H1 (cell line): ENCODE measurements at regions not wholly inside any gene's neighbourhood (a gene's known extent, or its start where the extent isn't known, plus 50 kb on each side); places are given as distances from the start of the nearest gene placed in this dataset.

Source experiments
- CHD7 ChIP-seq: fragments of 300-600 bp; sonication (generic); IDR thresholded peaks from 2 replicates; pipeline ENCODE4 v1.7.1; 2012; ENCODE audit warnings: low read length, moderate library complexity, mild to moderate bottlenecking, inconsistent platforms; ENCODE audit not compliant: insufficient replicate concordance
- CTBP2 ChIP-seq: IDR thresholded peaks from 2 replicates; pipeline ENCODE4 v1.7.0; 2011; ENCODE audit warnings: borderline replicate concordance, mild to moderate bottlenecking, moderate library complexity, mixed read lengths, low read length; ENCODE audit not compliant: insufficient read depth, insufficient read length
- CTCF ChIP-seq, 3 experiments: IDR thresholded peaks; 1 replicate in 2 of 3; 2 replicates in 1 of 3; pipeline versions ENCODE4 v1.5.1 to v1.6.1; 2011; ENCODE audit warnings: low read length in 3 of 3, mild to moderate bottlenecking in 3 of 3, inconsistent platforms in 2 of 3, low read depth in 1 of 3, moderate library complexity in 1 of 3; ENCODE audit not compliant: insufficient read depth in 1 of 3; ENCODE audit errors: control extremely low read depth in 1 of 3
- GABPA ChIP-seq: IDR thresholded peaks from 2 replicates; pipeline ENCODE4 v1.6.1; 2011; ENCODE audit warnings: mild to moderate bottlenecking, low read length, moderate library complexity, borderline replicate concordance; ENCODE audit not compliant: insufficient read depth
- HDAC6 ChIP-seq: IDR thresholded peaks from one replicate; pipeline ENCODE4 v1.7.1; 2012; ENCODE audit warnings: low read depth, mild to moderate bottlenecking, inconsistent platforms, low read length, moderate library complexity
- RAD21 ChIP-seq, 2 experiments: IDR thresholded peaks in 1 of 2; conservative IDR thresholded peaks in 1 of 2; 2 replicates each; pipeline ENCODE4 v1.6.1; 2011; ENCODE audit warnings: low read depth in 2 of 2, low read length in 2 of 2, improper control_type of control experiment in 1 of 2, inconsistent platforms in 1 of 2, mild to moderate bottlenecking in 1 of 2, moderate library complexity in 1 of 2

- TF ChIP-seq CHD7 (no peak), CTBP2 (no peak), RAD21 (IDR thresholded peaks at IDR 0.05 in 1 of 2, conservative IDR thresholded peaks at IDR 0.05 in 1 of 2; ENCODE audit: low read depth in 2 of 2, low read length in 2 of 2) (no peak), CTCF (IDR thresholded peaks at IDR 0.05; ENCODE audit: control extremely low read depth in 1 of 3, insufficient read depth in 1 of 3, low read depth in 1 of 3, low read length in 3 of 3) (no peak), HDAC6 (no peak), GABPA (no peak)
These were observed 156.1 kb downstream of the VRK1 start (continued) for GRCh38 chr14:96953087-96953874.
